Right atrium auricular region (tissue), 2 donors: ENCODE measurements at regions not wholly inside any gene's neighbourhood (a gene's known extent, or its start where the extent isn't known, plus 50 kb on each side); places are given as distances from the start of the nearest gene placed in this dataset.

Experiments used
- DNase-seq: peaks from one replicate; pipeline ENCODE4 v3.0.0-alpha.2; 2019; ENCODE audit warnings: low spot score
- H3K27ac ChIP-seq, 2 donors: fragments of 200-600 bp; sonication (generic); 1 replicate in 1 of 2; 2 replicates in 1 of 2; pipeline ENCODE4 v1.5.1; 2016 to 2019
- H3K27me3 ChIP-seq, 2 donors: fragments of 200-600 bp; sonication (generic); one replicate each; pipeline versions ENCODE4 v1.5.1 to v1.6.0; 2017 to 2019
- H3K36me3 ChIP-seq: fragments of 200-600 bp; sonication (generic); one replicate; pipeline ENCODE4 v1.5.1; 2016
- H3K4me1 ChIP-seq, 2 donors: fragments of 200-600 bp; sonication (generic); one replicate each; pipeline versions ENCODE4 v1.5.1 to v1.6.0; 2017 to 2019
- H3K4me3 ChIP-seq, 2 donors: fragments of 200-600 bp; sonication (generic); 1 replicate in 1 of 2; 2 replicates in 1 of 2; pipeline ENCODE4 v1.5.1; 2017 to 2019; ENCODE audit warnings: mild to moderate bottlenecking in 1 of 2, moderate library complexity in 1 of 2
- H3K9me3 ChIP-seq, 2 donors: fragments of 200-600 bp; sonication (generic); one replicate each; pipeline ENCODE4 v1.5.1; 2019
- TF ChIP-seq, protein P1 (sequence below), 2 donors: fragments of 200-600 bp; sonication (generic); IDR thresholded peaks; one replicate each; pipeline ENCODE4 v1.5.1; 2019; ENCODE audit warnings: antibody characterized with exemption in 2 of 2

DNA sequence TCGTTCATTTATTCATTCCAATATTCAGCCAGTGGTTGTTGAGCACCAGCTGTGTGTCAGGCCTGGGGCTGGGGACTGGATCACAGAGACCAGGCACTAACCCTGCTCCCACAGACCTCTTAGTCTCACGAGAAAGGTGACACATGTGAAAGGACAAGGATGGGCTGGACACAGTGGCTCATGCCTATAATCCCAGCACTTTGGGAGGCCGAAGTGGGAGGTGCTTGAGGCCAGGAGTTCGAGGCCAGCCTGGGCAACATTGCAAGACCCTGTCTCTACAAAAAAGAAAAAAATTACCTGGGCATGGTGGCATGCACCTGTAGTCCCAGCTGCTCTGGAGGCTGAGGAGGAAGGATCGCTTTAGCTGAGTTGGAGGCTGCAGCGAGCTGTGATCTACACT lies 105.9 kb upstream of the SDK1 start:
- H3K27me3 ChIP-seq = no peaks in the 10 kb centered on the region
- no peaks in the 10 kb centered on the region for H3K4me1 ChIP-seq
- DNase-seq = no peak
- no peaks in the 10 kb centered on the region for H3K36me3 ChIP-seq
- H3K4me3 ChIP-seq = no peak overlapping the region
- TF ChIP-seq, protein P1, sequence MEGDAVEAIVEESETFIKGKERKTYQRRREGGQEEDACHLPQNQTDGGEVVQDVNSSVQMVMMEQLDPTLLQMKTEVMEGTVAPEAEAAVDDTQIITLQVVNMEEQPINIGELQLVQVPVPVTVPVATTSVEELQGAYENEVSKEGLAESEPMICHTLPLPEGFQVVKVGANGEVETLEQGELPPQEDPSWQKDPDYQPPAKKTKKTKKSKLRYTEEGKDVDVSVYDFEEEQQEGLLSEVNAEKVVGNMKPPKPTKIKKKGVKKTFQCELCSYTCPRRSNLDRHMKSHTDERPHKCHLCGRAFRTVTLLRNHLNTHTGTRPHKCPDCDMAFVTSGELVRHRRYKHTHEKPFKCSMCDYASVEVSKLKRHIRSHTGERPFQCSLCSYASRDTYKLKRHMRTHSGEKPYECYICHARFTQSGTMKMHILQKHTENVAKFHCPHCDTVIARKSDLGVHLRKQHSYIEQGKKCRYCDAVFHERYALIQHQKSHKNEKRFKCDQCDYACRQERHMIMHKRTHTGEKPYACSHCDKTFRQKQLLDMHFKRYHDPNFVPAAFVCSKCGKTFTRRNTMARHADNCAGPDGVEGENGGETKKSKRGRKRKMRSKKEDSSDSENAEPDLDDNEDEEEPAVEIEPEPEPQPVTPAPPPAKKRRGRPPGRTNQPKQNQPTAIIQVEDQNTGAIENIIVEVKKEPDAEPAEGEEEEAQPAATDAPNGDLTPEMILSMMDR (IDR thresholded peaks at IDR 0.05) = no peak
- H3K27ac ChIP-seq = no peak overlapping the region
- H3K9me3 ChIP-seq = no peaks in the 10 kb centered on the region

DNA sequence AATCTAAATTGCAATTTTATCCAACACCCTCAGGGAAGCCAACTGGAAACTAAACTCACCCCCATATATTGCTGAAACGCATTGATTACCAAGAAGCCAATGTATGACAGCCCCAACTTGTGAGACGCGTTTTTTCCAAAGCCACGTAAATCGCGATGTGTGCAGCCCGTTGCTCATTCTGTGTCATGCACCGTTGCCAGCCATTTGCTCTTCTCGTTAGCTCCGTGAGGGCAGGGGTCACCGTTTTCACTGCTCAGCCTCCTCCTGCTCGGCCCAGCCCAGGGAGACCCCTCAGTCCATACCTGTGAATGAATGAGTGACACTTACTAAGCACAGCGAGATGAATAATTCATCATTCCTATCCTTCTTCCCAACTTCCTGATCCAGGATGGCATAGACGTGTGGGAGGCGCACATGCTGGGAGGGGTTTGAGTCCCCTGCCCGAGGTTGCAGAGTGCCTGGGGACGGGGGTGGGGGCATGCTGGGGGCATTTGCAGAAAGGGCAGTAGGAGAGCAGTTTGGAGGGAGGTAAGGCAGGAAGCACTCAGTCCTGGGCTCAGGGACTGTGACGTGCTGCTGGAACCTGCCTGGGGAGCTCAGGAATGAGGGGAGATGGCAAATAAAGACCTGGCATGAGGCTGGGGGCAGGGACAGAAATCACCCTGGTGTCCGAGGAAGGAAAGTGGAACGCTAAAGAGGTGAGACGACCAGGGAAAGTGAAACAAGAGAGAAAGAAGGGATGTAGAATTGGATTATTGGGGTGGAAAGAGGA lies 104.2 kb upstream of the SDK1 start:
- Histone ChIP-seq H3K9me3 (no peaks in the 10 kb centered on the region), H3K4me3 (no peak overlapping the region), H3K27me3 (no peaks in the 10 kb centered on the region), H3K36me3 (no peaks in the 10 kb centered on the region), H3K27ac (no peak overlapping the region), H3K4me1 (no peaks in the 10 kb centered on the region)
- TF ChIP-seq, protein P1 (IDR thresholded peaks at IDR 0.05) = no peak
- no peak for DNase-seq

DNA sequence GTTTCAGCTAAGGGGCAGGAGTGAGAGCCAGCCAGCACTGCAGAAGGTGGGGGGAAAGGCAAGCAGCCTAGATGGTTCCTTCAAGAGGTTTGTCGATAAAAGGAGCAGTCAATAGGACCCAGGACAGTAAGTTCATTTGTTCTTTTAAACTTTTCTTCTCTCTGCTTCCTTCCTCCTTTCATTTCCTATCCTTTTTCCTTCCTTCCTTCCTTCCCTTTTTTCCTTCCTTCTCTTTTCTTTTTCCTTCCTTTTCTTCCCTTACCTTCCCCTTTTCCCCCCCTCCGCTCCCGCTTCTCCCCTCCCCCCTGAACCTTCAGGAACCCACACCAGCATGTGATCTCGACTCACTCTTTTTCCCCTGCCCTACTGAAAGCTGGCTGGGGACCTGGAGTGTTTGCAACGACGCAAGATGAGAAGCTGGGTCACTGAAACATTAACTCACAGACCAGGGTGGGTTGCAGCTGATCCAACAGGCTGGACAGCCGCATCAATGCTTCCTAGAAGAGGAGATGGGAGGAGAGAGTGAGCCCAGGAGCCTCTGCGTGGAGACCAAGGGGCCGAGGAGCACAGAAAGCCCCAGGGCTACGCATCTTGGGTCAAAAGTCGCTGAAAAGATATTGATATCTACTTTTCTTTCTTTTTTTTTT lies 103.4 kb upstream of the SDK1 start:
- TF ChIP-seq, protein P1 (IDR thresholded peaks at IDR 0.05) = no peak
- H3K27ac ChIP-seq = no peak overlapping the region
- H3K4me3 ChIP-seq = no peak overlapping the region
- H3K4me1 ChIP-seq = no peaks in the 10 kb centered on the region
- H3K27me3 ChIP-seq = no peaks in the 10 kb centered on the region
- DNase-seq = no peak
- H3K9me3 ChIP-seq = no peaks in the 10 kb centered on the region
- no peaks in the 10 kb centered on the region for H3K36me3 ChIP-seq

DNA sequence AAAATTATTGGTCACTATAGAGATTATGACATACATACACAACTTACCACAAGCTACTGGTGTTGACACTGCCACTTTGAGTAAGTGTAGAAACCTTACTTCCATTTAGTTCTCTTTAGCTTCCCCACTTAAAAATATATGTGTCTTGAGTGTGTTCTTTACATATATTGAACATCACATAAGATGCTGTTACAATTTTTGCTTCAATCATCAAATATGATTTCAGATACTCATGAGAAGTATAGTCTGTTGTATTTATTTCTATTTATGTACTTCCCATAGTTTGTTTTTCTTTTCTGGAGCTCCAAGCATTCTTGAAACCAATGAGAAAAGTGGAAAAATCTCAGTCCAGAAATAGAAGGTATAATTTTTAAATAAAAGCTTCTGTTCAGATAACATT lies 102.7 kb upstream of the SDK1 start:
- TF ChIP-seq, protein P1 (IDR thresholded peaks at IDR 0.05) = no peak
- H3K4me1 ChIP-seq = no peaks in the 10 kb centered on the region
- no peaks in the 10 kb centered on the region for H3K36me3 ChIP-seq
- no peaks in the 10 kb centered on the region for H3K27me3 ChIP-seq
- no peaks in the 10 kb centered on the region for H3K9me3 ChIP-seq
- no peak overlapping the region for H3K4me3 ChIP-seq
- DNase-seq = no peak
- H3K27ac ChIP-seq = no peak overlapping the region

DNA sequence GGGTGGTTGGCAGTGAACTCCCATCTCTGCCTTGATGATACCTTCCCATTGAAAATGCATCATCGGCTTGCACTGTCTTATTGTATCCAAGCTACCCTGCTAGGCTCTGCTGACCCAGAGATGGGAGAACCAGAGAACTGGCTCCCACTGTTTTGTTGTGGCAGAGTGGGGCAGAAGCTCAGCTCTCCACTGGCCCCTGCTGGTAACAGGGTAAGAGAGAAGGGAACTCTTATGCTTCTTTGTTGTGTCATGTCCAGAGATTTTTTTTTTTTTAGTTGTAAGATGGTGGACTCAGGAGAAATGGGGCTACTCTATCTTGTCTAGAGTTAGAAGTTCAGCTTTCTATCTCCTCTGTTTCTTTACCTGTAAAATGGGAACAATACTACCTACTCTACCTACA lies 100.5 kb upstream of the SDK1 start:
- no peaks in the 10 kb centered on the region for H3K4me1 ChIP-seq
- DNase-seq = no peak
- no peaks in the 10 kb centered on the region for H3K36me3 ChIP-seq
- H3K27me3 ChIP-seq = no peaks in the 10 kb centered on the region
- TF ChIP-seq, protein P1 (IDR thresholded peaks at IDR 0.05) = peak in 1 of 2 donors; percentile 49
- H3K9me3 ChIP-seq = no peaks in the 10 kb centered on the region
- no peak overlapping the region for H3K27ac ChIP-seq
- no peak overlapping the region for H3K4me3 ChIP-seq
